Activated CD4-positive, alpha-beta T cell treated with anti-CD3 and anti-CD28 coated beads for 36 hours (primary cell): ENCODE measurements at regions not wholly inside any gene's neighbourhood (a gene's known extent, or its start where the extent isn't known, plus 50 kb on each side); places are given as distances from the start of the nearest gene placed in this dataset.

Experiments used
- ATAC-seq: fragments of 200-7000 bp; cut with Tn5 transposase; one replicate; pipeline ENCODE4 v1.10.0; 2021; ENCODE audit warnings: mild to moderate bottlenecking, moderate library complexity
- CTCF ChIA-PET: fragments of 350-600 bp; sonication (Branson Sonifier 250); formaldehyde crosslinking; loops from one replicate; lab custom pipeline; 2021; ENCODE audit warnings: antibody characterized with exemption; lab: Charles Lee
- POLR2A ChIA-PET: fragments of 350-600 bp; sonication (Branson Sonifier 250); formaldehyde crosslinking; loops from one replicate; lab custom pipeline; 2021; ENCODE audit warnings: antibody characterized with exemption, inconsistent platforms; lab: Charles Lee
- DNase-seq: peaks from one replicate; pipeline ENCODE4 v3.0.0-alpha.2; 2020
- H3K27ac Mint-ChIP-seq: one replicate; pipeline ENCODE4 v1.8.0; 2021; ENCODE audit warnings: mixed read lengths
- H3K27me3 Mint-ChIP-seq: one replicate; pipeline ENCODE4 v1.8.0; 2021; ENCODE audit warnings: mixed read lengths
- H3K36me3 Mint-ChIP-seq: one replicate; pipeline ENCODE4 v1.8.0; 2021; ENCODE audit warnings: low read depth, mixed read lengths
- H3K4me1 Mint-ChIP-seq: one replicate; pipeline ENCODE4 v1.8.0; 2021; ENCODE audit warnings: mixed read lengths
- H3K4me3 Mint-ChIP-seq: one replicate; pipeline ENCODE4 v1.8.0; 2021; ENCODE audit warnings: mild to moderate bottlenecking, moderate library complexity, mixed read lengths
- H3K9me3 Mint-ChIP-seq: one replicate; pipeline ENCODE4 v1.8.0; 2021; ENCODE audit warnings: low read depth, mixed read lengths
- intact Hi-C, 2 experiments: fragments of 100-400 bp; cut with DNase I in 1 of 2; cut with micrococcal nuclease in 1 of 2; formaldehyde crosslinking; loops; one replicate each; pipeline versions ENCODE4 v1.14.2 to v1.15.1; 2022 to 2024; cut with DNase I, micrococcal nuclease

GRCh38 chr3:45330510-45331295 is 57.7 kb upstream of the LARS2 start:
- H3K27me3 Mint-ChIP-seq = peaks cover 11% of the 10 kb centered on the region
- POLR2A ChIA-PET = no interaction called here
- CTCF ChIA-PET = interaction anchor here (0.6 to 0.9 kb wide), 2 partner anchors 14 to 857 kb away, joined by 3 read pairs; no protein-coding TSS in a partner anchor

GRCh38 chr3:45332493-45332892 is 55.9 kb upstream of the LARS2 start:
- no peaks in the 10 kb centered on the region for H3K9me3 Mint-ChIP-seq
- intact Hi-C loops = no loop called here
- DNase-seq (no peak), ATAC-seq (no peak)
- CTCF ChIA-PET = interaction anchor here (1.2 kb wide), 1 partner anchor 312 kb away, joined by 3 read pairs; no protein-coding TSS in a partner anchor
- H3K4me1 Mint-ChIP-seq = no peaks in the 10 kb centered on the region
- H3K27me3 Mint-ChIP-seq = peaks cover 9% of the 10 kb centered on the region
- H3K27ac Mint-ChIP-seq = no peak overlapping the region
- no peak overlapping the region for H3K4me3 Mint-ChIP-seq
- no peaks in the 10 kb centered on the region for H3K36me3 Mint-ChIP-seq
- POLR2A ChIA-PET = interaction anchor here (0.5 kb wide), 1 partner anchor 244 kb away, joined by 3 read pairs; no protein-coding TSS in a partner anchor

More at GRCh38 chr3:45330510-45331295, 57.7 kb upstream of the LARS2 start:
- H3K27ac Mint-ChIP-seq = no peak overlapping the region
- H3K9me3 Mint-ChIP-seq = no peaks in the 10 kb centered on the region
- intact Hi-C loops = no loop called here
- no peaks in the 10 kb centered on the region for H3K4me1 Mint-ChIP-seq
- DNase-seq (no peak), ATAC-seq (no peak)
- H3K4me3 Mint-ChIP-seq = no peak overlapping the region
- no peaks in the 10 kb centered on the region for H3K36me3 Mint-ChIP-seq

DNA sequence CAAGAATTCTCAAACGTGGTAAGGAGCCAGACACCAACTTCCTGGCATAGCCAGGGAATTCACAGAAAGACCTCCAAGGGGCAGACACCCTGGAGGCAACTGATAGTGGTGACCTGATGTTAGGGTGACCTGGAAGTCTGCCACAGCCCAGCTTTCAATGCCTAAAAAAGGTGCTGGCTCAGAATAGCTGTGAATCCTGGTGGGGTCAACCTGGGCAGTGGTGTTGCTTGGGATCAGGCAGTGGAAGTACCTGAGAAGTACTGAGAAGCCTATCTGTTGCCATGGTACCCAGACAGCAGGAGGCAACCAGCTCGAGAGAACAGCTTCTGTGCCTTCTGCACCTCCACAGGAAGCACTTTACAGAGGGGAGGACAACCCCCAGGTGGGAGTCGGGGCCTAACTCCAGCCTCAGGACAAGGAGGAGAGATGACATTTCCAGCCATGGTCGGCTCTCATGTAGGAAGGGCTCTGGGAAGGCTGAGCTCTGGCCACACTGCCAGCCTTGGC is 55.4 kb upstream of the LARS2 start:
- POLR2A ChIA-PET = interaction anchor here (0.5 kb wide), 1 partner anchor 245 kb away, joined by 3 read pairs; no protein-coding TSS in a partner anchor
- peaks cover 8% of the 10 kb centered on the region for H3K27me3 Mint-ChIP-seq
- intact Hi-C loops = no loop called here
- DNase-seq (no peak), ATAC-seq (no peak)
- H3K27ac Mint-ChIP-seq = no peak overlapping the region
- no peaks in the 10 kb centered on the region for H3K36me3 Mint-ChIP-seq
- H3K4me3 Mint-ChIP-seq = no peak overlapping the region
- H3K4me1 Mint-ChIP-seq = no peaks in the 10 kb centered on the region
- H3K9me3 Mint-ChIP-seq = no peaks in the 10 kb centered on the region
- CTCF ChIA-PET = interaction anchor here (1.2 kb wide), 1 partner anchor 313 kb away, joined by 3 read pairs; no protein-coding TSS in a partner anchor

DNA sequence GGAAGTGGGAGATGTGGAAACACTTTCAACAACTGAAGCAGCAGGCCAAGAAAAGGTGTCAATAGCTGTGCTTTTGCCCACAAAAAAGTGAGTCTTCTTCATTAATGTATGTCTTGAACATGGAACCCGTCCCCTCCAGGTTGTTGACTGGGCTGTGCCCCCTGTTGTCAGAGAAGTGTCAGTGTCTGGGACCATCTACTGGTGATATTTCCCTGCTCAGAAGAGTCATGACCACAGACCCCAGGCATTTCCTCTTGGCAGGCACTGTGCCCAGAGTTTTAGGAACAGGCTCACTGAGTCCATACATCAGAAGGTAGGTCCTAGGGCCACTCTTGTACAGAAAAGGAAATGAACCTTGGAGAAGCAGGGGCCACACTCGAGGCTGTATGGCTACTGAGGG is 54.8 kb upstream of the LARS2 start:
- POLR2A ChIA-PET = no interaction called here
- intact Hi-C loops = no loop called here
- Mint-ChIP-seq H3K27ac (no peak overlapping the region), H3K4me1 (no peaks in the 10 kb centered on the region), H3K9me3 (no peaks in the 10 kb centered on the region), H3K27me3 (peaks cover 8% of the 10 kb centered on the region), H3K4me3 (no peak overlapping the region), H3K36me3 (no peaks in the 10 kb centered on the region)
- CTCF ChIA-PET = interaction anchor here (1.1 to 1.2 kb wide), 2 partner anchors 110 to 313 kb away, joined by 3 read pairs; no protein-coding TSS in a partner anchor
- DNase-seq (no peak), ATAC-seq (no peak)

- no peaks in the 10 kb centered on the region for H3K9me3 Mint-ChIP-seq
- ChIA-PET POLR2A (no interaction called here), CTCF (interaction anchor here (0.6 kb wide), 1 partner anchor 271 kb away, joined by 3 read pairs; no protein-coding TSS in a partner anchor)
- no peaks in the 10 kb centered on the region for H3K4me1 Mint-ChIP-seq
- H3K27me3 Mint-ChIP-seq = peaks cover 4% of the 10 kb centered on the region
- DNase-seq (no peak), ATAC-seq (no peak)
- no peak overlapping the region for H3K27ac Mint-ChIP-seq
- intact Hi-C loops = no loop called here
- no peaks in the 10 kb centered on the region for H3K36me3 Mint-ChIP-seq
- H3K4me3 Mint-ChIP-seq = no peak overlapping the region
These were observed 50.4 kb upstream of the LARS2 start for GRCh38 chr3:45337839-45338470.
